T-helper 9 cell (primary cell): ENCODE measurements at regions not wholly inside any gene's neighbourhood (a gene's known extent, or its start where the extent isn't known, plus 50 kb on each side); places are given as distances from the start of the nearest gene placed in this dataset.

Experiments
- DNase-seq: peaks from one replicate; pipeline ENCODE4 v3.0.0-alpha.2; 2020

DNA sequence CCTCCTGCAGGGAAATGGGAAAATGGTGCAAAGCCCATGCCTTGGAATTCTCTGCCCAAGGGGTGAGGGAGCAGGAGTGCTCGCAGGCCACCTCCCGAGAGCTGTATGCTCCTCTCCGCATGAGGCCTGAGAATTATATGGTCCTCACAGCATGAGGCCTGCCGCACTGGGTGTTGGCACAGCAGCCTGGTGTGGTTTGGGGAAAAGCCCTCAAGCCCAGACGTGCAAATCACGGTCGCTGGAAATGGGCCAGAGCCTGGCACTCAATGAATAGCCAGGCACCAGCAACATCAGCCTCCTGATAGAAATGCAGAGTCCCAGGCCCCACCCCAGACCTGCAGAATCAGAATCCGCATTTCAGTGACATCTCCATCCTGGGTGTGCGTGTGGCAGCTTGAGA is 156.4 kb upstream of the FOXF1 start:
- no peak for DNase-seq

DNA sequence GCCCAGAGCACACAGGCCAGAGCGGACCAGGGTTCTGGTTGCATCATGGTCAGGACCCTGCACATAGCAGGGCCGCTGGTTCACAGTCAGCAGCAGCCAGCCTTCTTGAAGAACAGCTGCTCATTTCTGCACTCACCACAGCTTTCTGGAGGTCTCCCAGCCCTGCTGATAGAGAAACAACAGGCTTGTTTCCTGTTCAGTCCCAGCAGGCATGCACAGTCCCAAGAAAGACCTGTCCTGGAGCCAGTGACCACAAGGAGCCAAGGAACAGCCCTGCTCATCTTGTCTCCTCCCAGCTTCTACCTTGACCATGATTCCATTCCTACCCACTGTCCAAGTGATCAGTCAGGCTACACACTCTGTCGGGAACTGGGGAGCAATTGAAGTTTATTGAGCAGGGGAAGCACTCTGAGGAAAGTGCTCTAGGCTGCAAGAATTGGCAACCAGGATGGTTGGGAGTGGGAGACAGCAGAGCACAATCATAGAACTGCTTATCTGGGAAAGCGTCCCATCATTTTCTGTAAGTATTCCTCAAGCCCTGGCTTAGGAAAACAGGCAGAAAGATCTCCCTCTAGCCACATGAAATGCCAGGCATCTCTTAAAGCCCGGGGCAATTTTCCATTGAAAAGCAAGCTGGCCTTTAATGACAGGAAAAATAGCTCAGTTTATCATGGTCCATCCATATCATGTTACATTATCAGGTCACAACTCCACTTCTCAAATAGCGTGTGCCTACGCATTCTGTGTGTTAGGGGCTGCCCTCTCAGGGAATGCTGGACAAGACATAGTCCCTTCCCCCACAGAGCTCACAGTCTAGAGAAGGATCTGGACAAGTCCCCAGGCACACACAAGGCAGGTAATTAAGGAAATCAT is 155.4 kb upstream of the FOXF1 start:
- DNase-seq: no peak

DNA sequence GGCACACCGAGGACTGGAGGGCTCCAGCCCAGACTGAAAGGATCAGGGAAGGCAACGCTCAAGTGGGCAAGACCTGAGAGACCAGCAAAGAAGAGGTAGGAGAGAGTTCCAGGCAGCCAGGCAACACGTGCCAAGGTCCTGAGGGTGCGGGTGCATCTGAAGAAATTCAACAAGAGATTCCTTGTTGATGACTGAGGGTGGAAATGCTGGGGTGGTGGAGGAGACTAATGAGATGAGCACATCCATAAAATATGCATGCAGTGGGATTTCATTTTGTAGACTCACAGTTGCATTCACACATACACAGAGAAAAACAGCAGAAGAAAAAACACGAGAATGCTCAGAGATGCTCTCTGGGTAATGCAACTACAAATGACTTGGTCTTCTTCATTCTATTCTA is 154.8 kb upstream of the FOXF1 start:
- no peak for DNase-seq

DNA sequence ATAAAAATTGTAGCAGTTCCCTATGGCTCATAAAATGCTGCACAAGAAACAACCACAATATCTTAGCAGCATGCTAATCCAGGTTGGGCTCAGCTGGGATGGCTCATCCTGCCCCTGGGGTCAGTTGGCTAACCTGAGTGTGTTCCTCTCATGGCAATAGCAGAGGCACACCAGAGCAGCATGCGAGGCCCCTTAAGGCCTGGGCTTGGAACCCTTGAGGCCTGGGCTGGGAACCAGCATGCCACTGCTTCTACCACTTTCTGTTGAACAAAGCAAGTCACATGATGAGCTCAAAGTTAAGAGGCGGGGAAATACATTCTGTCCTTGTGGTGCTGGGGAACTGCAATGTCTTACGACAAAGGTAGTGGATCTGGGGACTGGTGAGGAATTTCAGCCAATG is 154.4 kb upstream of the FOXF1 start:
- DNase-seq: no peak

DNA sequence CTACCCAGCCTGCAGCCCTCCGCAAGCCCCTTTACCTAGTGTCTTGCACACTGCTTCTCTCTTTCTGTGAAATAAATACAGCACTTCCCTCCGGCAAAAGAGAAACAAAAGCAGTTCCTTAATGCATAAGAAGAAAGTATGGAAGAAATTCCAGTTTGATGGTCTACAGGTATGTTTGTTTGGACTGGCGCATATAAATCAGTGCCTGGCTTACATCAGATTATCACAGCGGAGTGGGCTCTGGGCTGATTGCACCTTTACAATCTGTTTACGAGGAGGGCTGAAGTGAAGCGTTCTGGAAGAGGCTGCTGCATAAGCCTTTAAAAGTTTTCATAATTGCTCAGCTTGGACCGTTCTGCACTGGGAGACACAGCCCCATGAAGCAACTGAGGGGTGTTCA is 153.5 kb upstream of the FOXF1 start:
- no peak for DNase-seq

DNA sequence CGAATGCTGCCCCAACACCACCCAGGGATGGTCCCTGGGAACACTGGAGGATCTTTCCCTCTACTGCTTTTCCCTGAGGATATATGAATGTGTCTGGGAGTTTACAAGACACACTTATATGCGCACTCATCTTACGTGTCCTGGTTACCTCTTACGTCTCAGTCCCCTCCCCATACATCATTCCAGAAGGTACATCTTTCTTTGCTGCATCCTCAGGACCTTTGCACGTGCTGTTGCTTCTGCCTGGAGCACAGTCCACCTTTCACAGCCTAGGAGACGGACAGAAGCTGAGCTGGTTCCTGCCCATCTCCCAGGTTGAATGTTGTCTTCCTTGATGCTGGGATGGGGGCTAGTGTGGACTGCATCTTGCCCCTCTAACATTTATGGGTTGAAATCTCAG is 153.0 kb upstream of the FOXF1 start:
- DNase-seq: no peak

DNA sequence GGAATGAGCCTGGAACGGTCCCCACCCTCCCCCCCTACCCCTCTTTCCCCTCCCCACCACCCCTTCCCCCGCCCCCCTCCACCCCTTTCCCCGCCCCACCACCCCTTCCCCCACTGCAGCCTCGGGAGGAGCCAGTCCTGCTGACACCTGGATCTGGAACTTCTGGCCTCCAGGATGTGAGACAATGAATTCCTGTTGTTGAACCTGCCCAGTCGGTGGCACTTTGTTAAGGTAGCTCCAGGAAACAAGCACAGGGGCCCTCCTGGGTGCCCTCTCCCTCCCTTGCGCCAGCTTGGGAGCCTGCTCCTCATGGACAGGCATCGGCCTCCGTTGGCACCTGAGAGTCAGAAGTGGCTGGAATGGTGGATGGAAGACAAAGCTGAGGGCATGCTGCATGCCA is 152.4 kb upstream of the FOXF1 start:
- no peak for DNase-seq

DNA sequence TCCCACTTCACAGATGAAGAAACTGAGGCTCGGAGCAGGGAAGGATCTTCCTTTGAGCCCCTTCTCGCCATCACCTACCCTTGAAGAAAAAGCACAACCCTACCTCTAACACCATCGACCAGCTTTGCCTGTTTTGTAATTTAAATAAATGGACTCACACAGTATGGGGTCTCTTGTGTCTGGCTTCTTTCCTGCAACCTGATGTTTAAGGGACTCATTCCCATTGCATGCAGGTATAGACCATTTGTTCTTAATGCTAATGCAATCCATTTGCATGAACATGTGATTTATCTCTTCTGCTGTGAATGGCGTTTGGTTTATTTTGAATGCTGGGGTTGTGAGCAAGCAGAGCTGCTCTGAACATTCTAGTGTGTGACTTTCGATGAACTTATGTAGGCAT is 150.8 kb upstream of the FOXF1 start:
- DNase-seq: no peak

DNA sequence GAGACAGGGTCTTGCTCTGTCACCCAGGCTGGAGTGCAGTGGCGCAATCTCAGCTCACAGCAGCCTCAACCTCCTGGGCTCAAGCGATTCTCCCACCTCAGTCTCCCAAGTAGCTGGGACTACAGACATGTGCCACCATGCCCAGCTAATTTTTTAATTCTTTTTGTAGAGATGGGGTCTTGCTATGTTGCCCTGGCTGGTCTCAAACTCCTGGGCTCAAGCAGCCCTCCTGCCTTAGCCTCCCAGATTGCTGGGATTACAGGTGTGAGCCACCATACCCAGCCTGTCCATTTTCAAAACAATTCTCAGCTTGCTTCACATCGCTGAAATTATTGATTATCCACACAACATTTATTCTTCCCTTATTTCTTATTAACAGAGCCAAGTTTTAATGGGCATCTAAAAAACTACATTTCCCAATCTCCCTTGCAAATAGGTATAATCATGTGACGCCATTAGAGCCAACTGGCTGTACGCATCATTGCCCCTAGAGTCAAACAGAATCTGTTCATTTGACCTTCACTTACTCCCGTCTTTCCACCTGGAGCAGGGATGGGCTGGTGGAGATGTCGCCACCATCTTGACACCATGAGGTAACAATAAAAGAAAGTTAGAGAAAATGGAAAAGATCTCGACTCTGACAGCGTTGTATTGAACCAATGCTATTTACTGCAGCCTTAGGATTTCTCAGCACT is 148.0 kb upstream of the FOXF1 start:
- no peak for DNase-seq

DNA sequence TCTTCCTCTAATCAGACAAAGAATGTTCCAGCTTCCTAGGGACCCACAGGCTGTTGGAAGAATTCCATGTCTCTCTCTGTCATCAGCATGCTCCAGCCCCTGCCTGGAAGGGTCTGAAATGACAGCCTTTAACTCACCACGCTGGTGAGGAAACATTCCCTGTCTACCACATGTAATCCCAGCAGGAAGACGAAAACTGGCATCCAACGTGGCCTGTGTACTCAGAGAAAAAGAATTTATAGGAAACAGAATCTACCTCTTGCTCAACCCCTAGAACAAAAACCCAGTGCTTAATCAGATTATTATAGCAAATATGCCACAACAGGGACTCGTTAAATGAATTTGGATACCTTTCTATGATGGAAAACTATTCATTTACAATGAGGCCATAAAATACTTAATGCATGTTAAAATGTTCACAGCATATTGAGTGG is 147.3 kb upstream of the FOXF1 start:
- DNase-seq: no peak

DNA sequence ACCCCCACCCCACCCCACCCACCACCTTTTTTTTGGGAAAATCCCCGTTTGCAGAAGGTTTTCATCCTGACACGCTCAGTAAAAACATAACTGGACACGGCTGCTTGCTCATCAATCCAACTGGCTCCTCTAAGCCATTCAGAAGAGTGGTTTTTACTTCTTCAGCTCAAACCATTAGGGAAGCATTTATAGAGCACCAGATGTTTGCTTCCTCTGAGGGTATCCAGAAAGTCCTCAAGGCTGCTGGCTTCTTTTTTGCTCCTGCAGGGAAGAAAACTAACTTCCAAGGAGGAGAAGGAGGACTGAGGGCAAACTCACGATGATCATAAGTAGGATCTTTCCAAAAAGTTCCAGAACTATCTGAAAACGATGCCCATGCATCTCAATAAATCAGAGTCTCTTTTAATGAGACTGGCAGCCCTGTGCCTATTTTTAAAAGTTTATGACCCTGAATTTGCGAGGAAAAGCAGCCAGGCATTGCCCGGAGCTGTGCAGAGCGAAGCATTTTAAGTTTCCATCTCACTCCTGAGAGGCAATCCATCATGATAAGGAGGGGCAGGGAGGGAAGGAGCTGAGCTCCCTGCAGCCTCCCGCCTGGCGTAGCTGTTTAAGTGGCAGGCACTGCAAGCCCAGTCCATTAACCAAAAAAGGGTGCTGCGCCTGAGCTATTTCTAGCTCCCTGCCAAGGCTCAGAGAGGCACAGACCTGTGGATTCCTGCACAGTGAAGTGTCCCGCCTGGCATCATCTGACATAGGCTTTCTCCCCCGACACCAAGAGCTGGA is 146.3 kb upstream of the FOXF1 start:
- DNase-seq: no peak

DNA sequence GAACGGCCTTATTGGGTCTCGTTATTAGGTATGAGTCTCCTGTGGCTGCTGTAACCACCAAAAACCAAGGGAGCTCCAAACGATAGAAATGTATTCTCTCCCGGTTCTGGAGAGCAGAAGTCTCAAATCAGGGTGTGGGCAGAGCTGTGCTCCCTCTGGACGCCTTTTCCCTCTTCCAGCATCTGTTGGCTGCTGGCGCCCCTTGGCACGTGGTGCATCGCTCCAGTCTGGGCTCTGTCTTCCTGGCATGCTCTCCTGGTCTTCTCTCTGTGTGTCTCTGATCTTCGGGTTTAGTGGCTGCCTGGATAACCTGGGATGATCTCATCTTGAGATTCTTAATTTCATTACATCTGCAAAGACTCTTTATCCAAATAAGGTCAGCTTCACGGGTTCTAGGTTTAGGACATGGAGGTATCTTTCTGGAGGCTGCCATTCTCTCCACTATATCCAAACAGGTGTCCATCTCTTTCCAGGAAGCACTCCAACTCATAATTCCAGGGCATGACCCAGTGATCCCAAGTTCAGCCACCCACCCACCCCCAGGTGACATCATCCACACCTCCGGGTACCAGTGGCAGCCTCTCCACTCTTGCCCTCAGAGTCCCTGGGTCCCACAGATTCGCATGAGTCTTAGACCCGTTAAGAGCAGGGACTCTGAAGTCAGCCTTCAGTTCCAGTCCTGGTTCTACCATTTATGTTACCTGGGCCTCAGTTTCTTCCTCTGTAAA is 145.5 kb upstream of the FOXF1 start:
- no peak for DNase-seq

DNA sequence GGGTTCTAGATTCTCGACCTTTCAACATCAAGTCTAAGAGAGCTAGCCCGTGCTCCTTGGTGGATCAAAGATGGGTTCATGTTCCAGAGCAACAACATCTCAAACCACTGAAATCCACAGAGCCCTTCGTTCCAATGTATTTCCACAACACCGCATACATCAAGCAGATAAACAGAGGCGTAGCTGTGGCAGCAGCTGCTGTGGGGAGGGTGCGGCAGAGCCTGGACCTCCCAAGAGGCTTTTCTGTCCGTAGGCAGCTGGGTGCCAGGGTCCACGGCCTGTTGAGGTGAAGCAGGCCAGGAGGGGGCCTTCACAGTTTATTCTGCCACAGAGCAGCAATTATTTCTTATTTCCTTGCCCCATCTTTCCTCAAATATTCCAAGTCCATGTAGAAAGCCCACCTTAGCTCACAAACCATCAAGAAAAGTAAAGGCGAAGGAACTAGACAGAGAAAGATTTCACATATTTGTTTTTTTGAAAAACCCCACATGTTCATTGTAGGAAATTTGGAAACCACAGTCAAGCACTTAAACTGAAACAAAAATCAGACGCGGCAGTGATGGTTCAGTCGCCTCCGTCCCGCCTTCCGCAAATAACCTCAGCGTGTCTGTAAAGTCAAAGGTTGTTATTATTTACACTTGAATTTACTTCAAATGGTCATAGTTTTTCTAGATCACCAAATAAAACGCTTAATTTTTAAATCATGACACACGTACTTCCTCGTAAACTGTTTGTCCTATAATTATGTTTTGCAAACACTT is 144.6 kb upstream of the FOXF1 start:
- DNase-seq: no peak

DNA sequence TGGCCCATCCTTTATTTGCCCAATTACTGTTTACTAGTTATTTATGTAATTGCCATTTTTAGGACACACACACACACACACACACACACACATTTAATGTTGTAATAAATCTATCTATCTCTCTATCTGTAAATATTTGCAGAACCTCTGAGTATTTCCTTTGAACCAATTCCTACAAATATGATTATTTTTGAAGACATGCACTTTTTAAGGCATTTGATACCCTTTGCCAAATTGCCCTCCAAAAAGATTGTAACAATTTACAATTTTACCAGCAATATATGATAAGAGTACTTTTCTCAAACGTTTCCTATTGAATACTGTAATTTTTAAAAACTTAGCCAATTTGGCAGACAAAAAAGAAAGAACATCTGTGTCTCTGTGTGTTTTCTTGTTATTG is 143.8 kb upstream of the FOXF1 start:
- no peak for DNase-seq

DNA sequence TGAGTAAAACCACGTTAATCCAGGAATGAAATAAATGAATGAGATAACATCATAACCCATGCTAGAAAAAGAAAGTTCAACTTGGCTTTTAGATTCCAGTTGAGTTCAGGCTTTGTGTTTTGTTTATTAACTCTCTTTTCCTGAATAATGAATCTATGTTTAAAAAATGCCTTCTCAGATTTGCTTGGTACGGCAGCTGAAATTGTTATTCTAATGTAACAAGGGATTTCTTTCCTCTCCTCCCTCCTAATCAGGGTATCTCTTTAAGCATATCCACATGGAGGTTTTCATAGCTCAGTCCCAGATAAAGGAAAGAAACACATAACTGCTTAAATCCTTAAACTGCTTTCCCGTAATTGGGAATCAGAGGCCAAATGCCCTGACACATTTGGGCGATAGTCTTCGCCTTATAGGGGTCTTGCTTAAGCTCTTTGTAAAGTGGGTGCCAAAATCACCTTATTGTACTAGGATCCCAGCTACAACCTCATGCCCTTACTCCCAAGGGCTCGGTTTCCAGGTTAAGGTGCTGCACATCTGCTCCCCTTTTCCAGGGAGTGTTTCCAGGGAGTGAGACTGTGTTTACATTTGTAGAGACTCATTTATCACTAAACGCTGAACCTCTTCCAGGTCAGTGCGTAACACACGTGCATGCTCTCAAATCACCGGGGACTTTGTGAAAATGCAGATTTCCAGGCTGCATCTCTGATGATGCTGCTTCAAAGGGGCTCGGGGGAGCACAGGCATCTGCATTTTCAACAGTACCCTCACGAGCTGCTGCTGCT is 142.8 kb upstream of the FOXF1 start:
- DNase-seq: no peak

DNA sequence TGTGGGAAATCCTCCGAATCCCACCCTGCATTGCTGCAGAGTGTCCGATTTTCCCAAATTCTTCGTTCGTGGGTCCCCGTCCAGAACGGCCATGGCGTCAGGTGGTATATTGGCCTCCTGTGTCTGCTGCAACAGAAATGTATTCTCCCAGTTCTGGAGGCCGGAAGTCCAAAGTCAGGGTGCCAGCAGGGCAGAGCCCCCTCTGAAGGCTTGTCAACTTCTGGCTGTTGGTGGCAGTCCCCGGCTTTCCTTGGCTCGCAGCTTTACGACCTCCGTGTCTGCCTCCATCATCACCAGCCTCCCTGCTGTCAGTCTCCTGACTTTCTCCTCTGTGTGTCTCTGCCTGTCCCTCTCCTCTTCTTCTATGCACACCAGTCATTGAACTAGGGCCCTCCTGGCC is 142.1 kb upstream of the FOXF1 start:
- no peak for DNase-seq

DNA sequence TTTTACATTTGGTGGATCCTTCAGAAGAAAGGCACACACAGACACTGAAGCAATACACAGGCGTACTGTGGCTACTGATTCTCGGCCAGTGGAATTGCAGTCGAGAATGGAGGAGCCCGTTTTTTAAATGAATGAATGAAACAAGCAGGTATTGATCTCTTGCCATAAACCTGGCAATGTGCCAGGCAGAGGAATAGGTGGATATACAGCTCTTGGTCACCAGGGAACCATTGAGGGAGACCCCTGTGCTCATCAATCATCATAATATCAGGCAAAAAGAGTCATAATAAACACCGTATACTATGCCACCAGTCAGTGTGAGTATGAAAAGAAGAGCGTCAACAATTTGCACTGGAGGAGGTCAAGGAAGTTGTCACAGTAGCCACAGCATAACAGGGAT is 140.3 kb upstream of the FOXF1 start:
- DNase-seq: no peak

DNA sequence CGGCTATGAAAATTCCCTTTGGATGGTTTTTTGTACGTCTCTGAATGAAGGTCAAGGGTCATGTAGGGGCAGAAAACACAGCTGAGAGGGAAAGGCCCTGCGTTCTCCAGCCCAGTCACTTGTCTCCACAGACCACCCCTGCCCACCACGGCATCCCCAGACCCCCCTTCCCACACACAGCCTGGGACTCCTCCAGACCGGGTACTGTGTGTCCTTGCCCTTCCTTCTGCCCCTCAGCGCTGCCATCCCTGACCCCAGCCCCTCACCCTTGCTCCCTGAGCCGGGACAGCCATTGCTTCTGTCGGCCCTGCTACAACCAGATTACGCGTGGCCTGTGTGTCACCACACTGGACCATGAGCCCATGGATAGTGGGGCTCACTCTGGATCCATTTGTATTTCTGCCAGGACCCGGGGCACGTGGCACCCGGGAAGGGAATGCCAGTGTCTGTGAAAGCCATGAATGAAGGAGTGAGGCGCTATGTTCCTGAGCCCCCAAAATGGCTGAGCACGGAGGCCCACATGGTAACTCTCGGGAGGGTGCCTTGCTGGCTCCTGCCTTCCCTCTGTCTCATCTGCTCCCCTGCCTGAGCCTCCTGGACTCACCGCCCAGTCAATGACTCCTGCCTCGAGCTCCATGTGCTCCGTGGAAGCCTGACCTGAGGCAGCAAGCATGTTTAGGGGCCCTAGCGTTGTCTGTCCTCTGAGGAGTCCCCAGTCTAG is 139.1 kb upstream of the FOXF1 start:
- no peak for DNase-seq

DNA sequence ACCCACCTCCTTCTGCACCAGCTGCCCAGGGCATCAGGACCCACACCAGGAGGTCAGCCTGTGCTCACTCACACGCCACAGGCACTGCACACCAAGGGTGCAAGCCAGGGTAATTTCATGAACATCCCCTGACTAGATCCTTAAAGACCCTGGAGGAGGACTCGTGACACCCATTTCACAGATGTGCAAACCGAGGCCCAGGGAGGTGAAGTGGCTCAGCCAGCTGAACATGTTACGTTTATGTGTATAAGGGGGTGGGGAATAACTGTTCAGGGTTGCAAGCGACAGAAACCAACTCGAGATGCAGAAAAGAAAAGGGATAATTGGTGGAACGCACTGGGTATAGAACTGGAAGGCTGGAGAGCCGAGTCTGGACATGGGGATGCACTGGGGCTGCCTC is 138.1 kb upstream of the FOXF1 start:
- DNase-seq: no peak

DNA sequence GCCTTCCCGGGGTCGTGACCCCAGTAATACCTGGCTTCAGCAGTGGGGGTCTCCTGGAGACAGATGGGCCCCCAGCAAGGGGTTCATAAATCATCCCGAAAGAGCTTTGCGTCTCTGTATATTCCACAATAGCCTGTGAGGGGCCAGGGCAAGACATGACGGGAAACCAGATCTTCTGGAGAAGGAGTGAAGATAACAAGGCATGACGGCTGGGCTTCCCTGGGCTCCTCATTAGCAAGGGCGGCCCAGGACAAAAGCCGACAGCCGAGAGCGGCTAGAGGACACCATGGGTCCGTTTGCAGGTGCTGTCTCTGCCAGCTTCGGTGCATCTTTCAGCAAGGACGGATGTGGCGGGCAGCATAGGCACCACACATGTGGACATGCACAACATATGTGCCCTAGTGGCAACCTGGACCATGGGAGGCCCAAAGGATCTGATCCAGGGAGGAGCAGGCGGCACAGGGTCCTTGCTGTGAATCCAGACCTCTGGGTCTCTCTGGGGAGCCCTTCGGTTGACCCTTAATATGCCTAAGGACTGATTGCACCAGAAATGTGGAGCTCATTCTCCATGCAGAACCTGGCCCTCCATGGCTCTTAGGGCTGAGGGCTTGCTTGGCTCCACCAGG is 136.9 kb upstream of the FOXF1 start:
- no peak for DNase-seq
